Skeletal muscle tissue (tissue), 3 donors: ENCODE measurements at regions not wholly inside any gene's neighbourhood (a gene's known extent, or its start where the extent isn't known, plus 50 kb on each side); places are given as distances from the start of the nearest gene placed in this dataset.

ENCODE experiments used
- H3K27ac ChIP-seq: one replicate; pipeline ENCODE4 v1.7.0; 2013; ENCODE audit warnings: mild to moderate bottlenecking, low read depth, low read length, inconsistent platforms
- H3K27me3 ChIP-seq, 3 donors: one replicate each; pipeline ENCODE4 v1.7.0; 2013; ENCODE audit warnings: low read length in 3 of 3; ENCODE audit not compliant: control insufficient read depth in 3 of 3, insufficient read depth in 3 of 3
- H3K36me3 ChIP-seq, 3 donors: one replicate each; pipeline ENCODE4 v1.7.0; 2013; ENCODE audit warnings: low read length in 3 of 3; ENCODE audit not compliant: control insufficient read depth in 3 of 3, insufficient read depth in 3 of 3
- H3K4me1 ChIP-seq, 3 donors: one replicate each; pipeline ENCODE4 v1.7.0; 2013; ENCODE audit warnings: low read length in 3 of 3, mild to moderate bottlenecking in 3 of 3; ENCODE audit not compliant: control insufficient read depth in 3 of 3, insufficient read depth in 3 of 3
- H3K4me3 ChIP-seq, 3 donors: one replicate each; pipeline ENCODE4 v1.7.0; 2013; ENCODE audit warnings: low read length in 3 of 3
- H3K9ac ChIP-seq, 3 donors: one replicate each; pipeline ENCODE4 v1.7.0; 2013; ENCODE audit warnings: low read length in 3 of 3, mild to moderate bottlenecking in 3 of 3, moderate library complexity in 2 of 3, low read depth in 1 of 3
- H3K9me3 ChIP-seq, 3 donors: one replicate each; pipeline ENCODE4 v1.7.0; 2013; ENCODE audit warnings: low read length in 3 of 3; ENCODE audit not compliant: control insufficient read depth in 3 of 3
- donor health status: Osteomylitis.

- H3K4me3 ChIP-seq: no peak overlapping the region
- peaks cover 52 to 72% (median 70%) of the 10 kb centered on the region in 3 donors for H3K27me3 ChIP-seq
- no peaks in the 10 kb centered on the region for H3K36me3 ChIP-seq
- no peak overlapping the region for H3K9ac ChIP-seq
- no peak overlapping the region for H3K27ac ChIP-seq
- peaks cover 3 to 9% (median 7%) of the 10 kb centered on the region in 3 donors for H3K4me1 ChIP-seq
- no peaks in the 10 kb centered on the region for H3K9me3 ChIP-seq
Observed at GRCh38 chr4:3832536-3833220, 66.5 kb downstream of the ADRA2C start.

GRCh38 chr4:3833326-3833989 lies 67.3 kb downstream of the ADRA2C start:
- H3K27me3 ChIP-seq: peaks cover 45 to 71% (median 69%) of the 10 kb centered on the region in 3 donors
- H3K36me3 ChIP-seq: no peaks in the 10 kb centered on the region
- no peak overlapping the region for H3K9ac ChIP-seq
- no peak overlapping the region for H3K4me3 ChIP-seq
- H3K4me1 ChIP-seq: peaks cover 0 to 3% (median 2%) of the 10 kb centered on the region in 3 donors
- H3K27ac ChIP-seq: no peak overlapping the region
- H3K9me3 ChIP-seq: no peaks in the 10 kb centered on the region

DNA sequence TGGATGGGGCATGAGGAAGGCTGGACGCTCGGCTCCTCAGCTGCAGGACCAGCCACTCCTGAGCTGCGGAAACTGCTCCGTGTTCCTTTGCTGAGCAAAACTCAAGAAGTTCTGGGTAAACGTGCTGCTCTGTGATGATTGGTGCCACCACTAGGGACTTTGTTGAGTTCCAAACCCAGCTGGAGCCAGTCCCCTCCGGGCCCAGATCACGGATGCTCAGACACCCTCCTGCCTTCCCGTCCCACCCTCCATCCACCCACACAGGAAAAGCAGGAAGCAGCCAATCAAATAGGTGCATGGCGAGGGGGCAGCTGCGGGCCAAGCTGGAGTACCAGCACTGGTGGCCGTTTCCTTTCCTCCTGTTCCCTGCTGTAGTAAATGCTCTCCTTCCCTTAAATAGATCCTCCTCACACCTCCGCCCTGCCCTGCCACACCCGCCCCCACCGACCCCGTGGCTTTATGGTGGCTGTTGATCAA lies 68.0 kb downstream of the ADRA2C start:
- Histone ChIP-seq H3K4me1 (peaks cover 0 to 3% (median 2%) of the 10 kb centered on the region in 3 donors), H3K9me3 (no peaks in the 10 kb centered on the region), H3K27ac (no peak overlapping the region), H3K4me3 (no peak overlapping the region), H3K9ac (no peak overlapping the region), H3K27me3 (peaks cover 39 to 65% (median 64%) of the 10 kb centered on the region in 3 donors), H3K36me3 (no peaks in the 10 kb centered on the region)

DNA sequence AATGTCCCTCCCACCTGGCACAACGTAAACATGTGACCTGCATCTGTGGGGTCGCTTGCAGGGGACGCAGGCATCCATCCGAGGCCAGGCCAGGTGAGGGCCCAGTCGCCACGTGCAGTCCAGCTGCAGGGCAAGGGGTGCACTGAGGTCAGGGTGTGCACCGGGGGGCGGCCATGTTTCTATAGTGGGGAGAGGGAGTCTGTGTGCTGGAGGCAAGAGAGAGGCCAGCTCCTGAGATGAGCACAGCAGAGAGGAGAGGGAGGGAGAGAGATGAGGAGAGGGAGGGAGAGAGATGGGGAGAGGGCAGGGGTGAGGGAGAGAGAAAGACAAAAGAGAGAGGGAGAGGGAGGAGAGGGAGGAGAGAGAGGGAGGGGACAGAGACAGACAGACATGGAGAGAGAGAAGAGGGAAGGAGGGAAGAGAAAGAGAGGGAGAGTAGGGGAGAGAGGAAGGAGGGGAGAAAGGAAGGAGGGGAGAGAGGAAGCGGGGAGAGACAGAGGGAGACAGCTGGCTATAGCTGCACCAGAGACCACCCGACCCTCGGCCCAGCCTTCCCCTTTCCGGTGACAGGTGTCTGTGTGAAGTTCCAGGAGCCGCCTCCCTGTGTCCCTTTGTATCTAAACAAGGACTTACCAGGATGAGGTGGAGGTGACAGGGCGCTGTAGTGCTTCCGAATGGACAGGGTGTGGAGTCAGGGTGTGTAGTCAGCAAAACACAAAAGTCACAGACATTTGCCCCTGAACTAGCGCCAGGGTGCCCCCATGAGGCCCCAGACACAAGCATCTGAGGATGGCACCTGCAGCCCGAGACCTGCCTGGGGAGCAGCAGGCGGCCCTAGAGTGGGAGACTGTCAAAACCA lies 68.7 kb downstream of the ADRA2C start:
- peaks cover 33 to 58% (median 58%) of the 10 kb centered on the region in 3 donors for H3K27me3 ChIP-seq
- no peak overlapping the region for H3K4me3 ChIP-seq
- no peak overlapping the region for H3K27ac ChIP-seq
- peaks cover 0 to 3% (median 2%) of the 10 kb centered on the region in 3 donors for H3K4me1 ChIP-seq
- no peaks in the 10 kb centered on the region for H3K36me3 ChIP-seq
- H3K9ac ChIP-seq: no peak overlapping the region
- no peaks in the 10 kb centered on the region for H3K9me3 ChIP-seq

DNA sequence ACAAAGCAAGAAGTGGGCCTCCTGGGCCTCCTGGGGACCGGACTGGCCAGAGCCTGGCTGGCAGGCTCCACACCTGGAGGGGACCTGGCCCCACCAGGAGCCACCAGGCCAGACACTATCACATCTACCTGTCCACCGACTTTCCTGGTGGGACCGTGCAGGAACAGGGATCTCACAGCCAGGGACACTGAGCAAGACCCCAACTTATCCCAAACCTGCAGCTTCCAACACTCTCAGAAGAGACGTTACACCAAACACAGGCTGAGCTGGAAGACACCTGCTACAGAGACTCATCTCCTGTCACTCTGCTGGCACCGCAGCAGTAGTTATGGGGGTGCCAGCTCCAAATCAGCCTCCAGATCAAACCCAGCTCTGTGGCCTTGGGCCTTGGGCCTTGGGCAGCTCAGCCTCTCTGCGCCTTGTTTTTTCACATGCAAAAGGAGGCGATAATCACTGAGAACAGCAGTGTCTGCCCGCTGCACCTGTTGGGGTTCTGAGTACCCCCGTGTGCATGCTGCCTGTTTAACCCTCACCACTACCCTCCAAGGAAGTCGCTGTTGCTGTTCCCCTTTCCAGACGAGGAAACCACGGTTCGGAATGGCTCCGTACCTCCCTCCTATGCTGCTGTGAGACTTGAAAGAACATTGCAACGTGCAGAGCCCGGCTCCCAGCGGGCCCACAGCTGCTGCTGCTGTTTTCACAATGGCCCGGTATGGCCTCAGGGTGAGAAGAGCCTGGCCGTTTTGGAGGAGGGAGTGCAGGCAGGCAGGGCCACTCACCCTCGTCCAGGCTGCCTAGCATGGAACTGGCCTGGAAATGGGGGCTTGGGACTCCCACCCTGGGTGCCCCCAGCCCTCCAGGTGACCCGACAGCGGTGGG lies 69.6 kb downstream of the ADRA2C start:
- peaks cover 0 to 3% (median 2%) of the 10 kb centered on the region in 3 donors for H3K4me1 ChIP-seq
- no peak overlapping the region for H3K9ac ChIP-seq
- H3K27me3 ChIP-seq: peaks cover 31 to 53% (median 49%) of the 10 kb centered on the region in 3 donors
- no peak overlapping the region for H3K27ac ChIP-seq
- no peaks in the 10 kb centered on the region for H3K36me3 ChIP-seq
- H3K4me3 ChIP-seq: no peak overlapping the region
- no peaks in the 10 kb centered on the region for H3K9me3 ChIP-seq

GRCh38 chr4:3836406-3836755 lies 70.2 kb downstream of the ADRA2C start:
- Histone ChIP-seq H3K4me3 (no peak overlapping the region), H3K9ac (no peak overlapping the region), H3K4me1 (peaks cover 0 to 3% (median 2%) of the 10 kb centered on the region in 3 donors), H3K9me3 (no peaks in the 10 kb centered on the region), H3K27ac (no peak overlapping the region), H3K27me3 (peaks cover 31 to 57% (median 51%) of the 10 kb centered on the region in 3 donors), H3K36me3 (no peaks in the 10 kb centered on the region)

DNA sequence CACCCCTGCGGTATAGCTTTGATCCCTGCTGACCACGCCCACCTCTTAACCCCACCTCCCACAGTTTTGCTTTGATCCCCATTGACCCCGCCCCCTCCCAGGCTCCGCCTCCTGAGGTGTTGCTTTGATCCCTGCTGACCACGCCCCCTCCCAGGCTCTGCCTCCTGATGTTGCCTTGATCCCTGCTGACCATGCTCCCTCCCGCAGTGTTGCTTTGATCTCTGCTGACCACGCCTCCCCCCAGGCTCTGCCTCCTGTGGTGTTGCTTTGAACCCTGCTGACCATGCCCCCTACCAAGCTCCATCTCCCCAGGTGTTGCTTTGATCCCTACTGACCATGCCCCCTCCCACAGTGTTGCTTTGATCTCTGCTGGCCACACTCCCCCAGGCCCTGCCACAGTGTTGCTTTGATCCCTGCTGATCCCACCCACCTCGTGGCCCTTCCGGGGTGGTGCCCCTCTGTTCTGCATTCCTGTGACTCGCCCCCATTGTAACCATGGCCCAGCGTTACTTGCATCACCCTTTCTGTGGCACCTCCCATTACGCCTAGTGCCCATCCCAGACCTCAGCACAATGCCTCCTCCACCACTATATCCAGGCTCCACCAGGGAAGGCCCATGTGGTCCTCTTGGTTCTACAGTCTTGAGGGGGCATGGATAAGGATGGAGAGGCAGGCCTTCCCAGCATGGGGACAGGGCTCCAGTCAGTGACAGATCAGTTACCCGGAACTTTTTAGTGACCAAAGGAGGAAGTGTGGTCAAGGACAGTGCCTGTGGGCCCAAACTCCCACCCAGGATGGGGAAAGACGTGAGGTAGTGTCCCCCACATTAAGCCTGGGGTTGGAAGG lies 70.8 kb downstream of the ADRA2C start:
- H3K4me3 ChIP-seq: no peak overlapping the region
- H3K27me3 ChIP-seq: peaks cover 31 to 57% (median 53%) of the 10 kb centered on the region in 3 donors
- no peak overlapping the region for H3K9ac ChIP-seq
- peaks cover 0 to 3% (median 2%) of the 10 kb centered on the region in 3 donors for H3K4me1 ChIP-seq
- no peaks in the 10 kb centered on the region for H3K9me3 ChIP-seq
- H3K27ac ChIP-seq: no peak overlapping the region
- H3K36me3 ChIP-seq: no peaks in the 10 kb centered on the region

GRCh38 chr4:3838437-3839380 lies 72.5 kb downstream of the ADRA2C start:
- Histone ChIP-seq H3K9ac (no peak overlapping the region), H3K27ac (no peak overlapping the region), H3K4me3 (no peak overlapping the region), H3K9me3 (no peaks in the 10 kb centered on the region), H3K36me3 (no peaks in the 10 kb centered on the region), H3K4me1 (peaks cover 0 to 3% (median 2%) of the 10 kb centered on the region in 3 donors), H3K27me3 (peaks cover 25 to 57% (median 42%) of the 10 kb centered on the region in 3 donors)
